Transverse colon (tissue), 4 donors: ENCODE measurements at regions not wholly inside any gene's neighbourhood (a gene's known extent, or its start where the extent isn't known, plus 50 kb on each side); places are given as distances from the start of the nearest gene placed in this dataset.

Source experiments
- DNase-seq: peaks from one replicate; pipeline ENCODE4 v3.0.0-alpha.2; 2019
- H3K27ac ChIP-seq, 4 donors: fragments of 200-600 bp; sonication (generic); 2 replicates each; pipeline ENCODE4 v1.5.1; 2016 to 2018; ENCODE audit warnings: inconsistent platforms in 4 of 4
- H3K27me3 ChIP-seq: fragments of 200-600 bp; sonication (generic); 2 replicates; pipeline ENCODE4 v1.5.1; 2017; ENCODE audit warnings: inconsistent platforms
- H3K36me3 ChIP-seq, 4 donors: fragments of 200-600 bp; sonication (generic); 2 replicates each; pipeline ENCODE4 v1.5.1; 2017 to 2019; ENCODE audit warnings: inconsistent platforms in 4 of 4
- H3K4me1 ChIP-seq, 4 donors: fragments of 200-600 bp; sonication (generic); 2 replicates each; pipeline ENCODE4 v1.5.1; 2017 to 2020; ENCODE audit warnings: inconsistent platforms in 4 of 4
- H3K4me3 ChIP-seq, 4 donors: fragments of 200-600 bp; sonication (generic); 1 replicate in 1 of 4; 2 replicates in 3 of 4; pipeline versions ENCODE4 v1.5.1 to v1.6.1; 2017 to 2019; ENCODE audit warnings: inconsistent platforms in 4 of 4
- H3K9me3 ChIP-seq, 2 donors: fragments of 200-600 bp; sonication (generic); 2 replicates each; pipeline ENCODE4 v1.5.1; 2017 to 2019; ENCODE audit warnings: inconsistent platforms in 2 of 2
- EP300 ChIP-seq: sonication (generic); formaldehyde crosslinking; IDR thresholded peaks from one replicate; pipeline ENCODE4 v1.6.1; 2017; ENCODE audit warnings: antibody characterized with exemption, low read depth
- POLR2A ChIP-seq: fragments of 450-650 bp; IDR thresholded peaks from one replicate; pipeline ENCODE4 v1.6.1; 2016; ENCODE audit warnings: antibody characterized with exemption, mild to moderate bottlenecking, moderate library complexity
- POLR2AphosphoS5 ChIP-seq, 3 donors: sonication (generic); formaldehyde crosslinking; IDR thresholded peaks; one replicate each; pipeline ENCODE4 v1.6.1; 2016; ENCODE audit warnings: antibody characterized with exemption in 3 of 3
- WGBS, 2 donors: methylation state at CpG; one replicate each; pipeline ENCODE4 v1.1.5; 2018; ENCODE audit warnings: low coverage in 1 of 2; 5-methylcytosine and 5-hydroxymethylcytosine counted together
- in situ Hi-C, 4 donors: fragments of 200-750 bp; cut with MboI; loops; one replicate each; pipeline versions ENCODE4 v1.15.0 to v1.15.1; 2017; ENCODE audit warnings: low sequenced_read_pairs in 3 of 4, low pct_ligation_motif_present in 1 of 4, low pct_unique_long_range_greater_than_20kb in 1 of 4
- intact Hi-C: fragments of 100-400 bp; cut with DNase I; formaldehyde crosslinking; loops from one replicate; pipeline ENCODE4 v1.15.1; 2023; ENCODE audit warnings: low total_unique reads
- TF ChIP-seq, protein P1 (sequence below), 5 experiments: fragments of 200-600 bp in 3 of 5; fragments of 450-650 bp in 2 of 5; sonication (generic) in 3 of 5; IDR thresholded peaks; 1 replicate in 2 of 5; 2 replicates in 3 of 5; pipeline ENCODE4 v1.5.1; 2016 to 2017; ENCODE audit warnings: antibody characterized with exemption in 5 of 5, inconsistent platforms in 3 of 5, mild to moderate bottlenecking in 2 of 5, moderate library complexity in 1 of 5

DNA sequence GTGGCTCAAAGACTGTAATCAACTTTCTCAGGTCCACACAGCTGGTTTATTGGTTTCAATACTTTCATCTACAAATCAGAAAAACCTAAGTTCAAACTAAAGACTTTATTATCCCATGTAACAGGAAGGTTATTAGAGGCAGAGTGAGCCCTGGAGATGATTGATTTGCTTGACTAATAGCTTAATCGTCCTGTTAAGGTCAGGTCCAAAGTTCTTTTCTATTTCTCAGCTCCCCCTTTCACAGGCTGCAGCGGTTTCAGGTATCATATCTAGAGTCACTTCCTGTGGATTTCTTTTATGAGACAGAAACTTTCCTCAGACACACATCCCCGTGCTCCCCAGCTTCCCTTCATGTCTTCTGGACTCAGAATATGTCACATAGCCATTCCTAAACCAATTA, 166.4 kb downstream of the PRELID2 start:
- no peaks in the 10 kb centered on the region for H3K36me3 ChIP-seq
- DNase-seq = no peak
- WGBS, 2 donors = 67 to 70% methylated on average over 3 of the region's 3 CpGs
- in situ Hi-C loops = no loop called here
- no peak overlapping the region for H3K27ac ChIP-seq
- no peaks in the 10 kb centered on the region for H3K9me3 ChIP-seq
- H3K27me3 ChIP-seq = no peaks in the 10 kb centered on the region
- H3K4me3 ChIP-seq = no peak overlapping the region
- intact Hi-C loops = no loop called here
- TF ChIP-seq POLR2AphosphoS5 (IDR thresholded peaks at IDR 0.05) (no peak), POLR2A (no peak), EP300 (no peak)
- TF ChIP-seq, protein P1, sequence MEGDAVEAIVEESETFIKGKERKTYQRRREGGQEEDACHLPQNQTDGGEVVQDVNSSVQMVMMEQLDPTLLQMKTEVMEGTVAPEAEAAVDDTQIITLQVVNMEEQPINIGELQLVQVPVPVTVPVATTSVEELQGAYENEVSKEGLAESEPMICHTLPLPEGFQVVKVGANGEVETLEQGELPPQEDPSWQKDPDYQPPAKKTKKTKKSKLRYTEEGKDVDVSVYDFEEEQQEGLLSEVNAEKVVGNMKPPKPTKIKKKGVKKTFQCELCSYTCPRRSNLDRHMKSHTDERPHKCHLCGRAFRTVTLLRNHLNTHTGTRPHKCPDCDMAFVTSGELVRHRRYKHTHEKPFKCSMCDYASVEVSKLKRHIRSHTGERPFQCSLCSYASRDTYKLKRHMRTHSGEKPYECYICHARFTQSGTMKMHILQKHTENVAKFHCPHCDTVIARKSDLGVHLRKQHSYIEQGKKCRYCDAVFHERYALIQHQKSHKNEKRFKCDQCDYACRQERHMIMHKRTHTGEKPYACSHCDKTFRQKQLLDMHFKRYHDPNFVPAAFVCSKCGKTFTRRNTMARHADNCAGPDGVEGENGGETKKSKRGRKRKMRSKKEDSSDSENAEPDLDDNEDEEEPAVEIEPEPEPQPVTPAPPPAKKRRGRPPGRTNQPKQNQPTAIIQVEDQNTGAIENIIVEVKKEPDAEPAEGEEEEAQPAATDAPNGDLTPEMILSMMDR (IDR thresholded peaks at IDR 0.05) = no peak
- no peaks in the 10 kb centered on the region for H3K4me1 ChIP-seq

DNA sequence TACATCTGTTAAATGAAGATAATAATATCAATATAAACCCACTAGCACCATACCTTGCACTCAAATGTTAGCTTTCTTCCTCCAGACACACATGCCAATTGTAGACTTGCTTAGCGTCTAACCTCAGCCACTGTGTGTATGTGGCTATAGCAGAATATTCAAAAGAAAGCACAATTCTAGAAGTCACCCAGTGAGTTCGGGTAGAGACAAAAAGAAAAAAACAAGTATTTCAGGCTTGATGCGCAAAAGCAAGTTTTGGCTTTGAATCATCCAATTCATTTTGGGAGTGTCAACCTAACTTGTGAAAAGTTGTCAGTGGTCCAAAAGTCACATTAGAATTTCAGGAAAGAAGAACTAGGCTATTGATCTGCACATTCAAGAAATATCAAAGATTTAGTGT, 167.4 kb downstream of the PRELID2 start:
- Histone ChIP-seq H3K27ac (no peak overlapping the region), H3K9me3 (no peaks in the 10 kb centered on the region), H3K4me3 (no peak overlapping the region), H3K36me3 (no peaks in the 10 kb centered on the region), H3K4me1 (peaks cover 0 to 1% (median 0%) of the 10 kb centered on the region in 4 donors), H3K27me3 (no peaks in the 10 kb centered on the region)
- intact Hi-C loops = no loop called here
- DNase-seq = no peak
- WGBS, 2 donors = 90 to 96% methylated on average over 3 of the region's 3 CpGs
- in situ Hi-C loops = no loop called here
- no peak for TF ChIP-seq POLR2A
- TF ChIP-seq POLR2AphosphoS5 (IDR thresholded peaks at IDR 0.05) = no peak
- no peak for TF ChIP-seq EP300
- TF ChIP-seq, protein P1 (IDR thresholded peaks at IDR 0.05) = no peak

DNA sequence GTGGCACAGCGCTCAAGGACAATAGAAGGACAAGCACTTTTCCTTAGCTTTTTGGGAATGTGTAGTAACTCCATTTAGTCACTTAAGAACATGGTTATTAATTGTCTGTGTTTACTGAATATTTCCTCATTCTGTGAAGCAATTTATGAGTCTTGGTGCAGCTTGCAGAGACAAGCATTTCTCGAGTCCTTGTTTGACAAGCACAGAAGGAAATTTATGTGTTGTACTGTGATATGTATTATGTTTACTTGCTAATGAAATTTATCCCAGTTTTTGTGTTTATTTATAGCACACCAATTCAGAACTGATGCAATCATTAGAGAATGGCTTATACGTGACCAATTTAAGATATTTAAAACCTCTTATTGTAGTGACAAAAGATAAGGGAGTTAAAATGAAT, 168.6 kb downstream of the PRELID2 start:
- Histone ChIP-seq H3K27ac (no peak overlapping the region), H3K36me3 (no peaks in the 10 kb centered on the region), H3K4me3 (no peak overlapping the region), H3K4me1 (peaks cover 0 to 13% (median 5%) of the 10 kb centered on the region in 4 donors), H3K9me3 (no peaks in the 10 kb centered on the region), H3K27me3 (no peaks in the 10 kb centered on the region)
- in situ Hi-C loops (no loop called here), intact Hi-C loops (no loop called here)
- no peak for DNase-seq
- 69 to 76% methylated on average over 3 of the region's 3 CpGs for WGBS, 2 donors
- TF ChIP-seq EP300 (no peak), POLR2AphosphoS5 (IDR thresholded peaks at IDR 0.05) (no peak), POLR2A (no peak)
- TF ChIP-seq, protein P1 (IDR thresholded peaks at IDR 0.05) = no peak

DNA sequence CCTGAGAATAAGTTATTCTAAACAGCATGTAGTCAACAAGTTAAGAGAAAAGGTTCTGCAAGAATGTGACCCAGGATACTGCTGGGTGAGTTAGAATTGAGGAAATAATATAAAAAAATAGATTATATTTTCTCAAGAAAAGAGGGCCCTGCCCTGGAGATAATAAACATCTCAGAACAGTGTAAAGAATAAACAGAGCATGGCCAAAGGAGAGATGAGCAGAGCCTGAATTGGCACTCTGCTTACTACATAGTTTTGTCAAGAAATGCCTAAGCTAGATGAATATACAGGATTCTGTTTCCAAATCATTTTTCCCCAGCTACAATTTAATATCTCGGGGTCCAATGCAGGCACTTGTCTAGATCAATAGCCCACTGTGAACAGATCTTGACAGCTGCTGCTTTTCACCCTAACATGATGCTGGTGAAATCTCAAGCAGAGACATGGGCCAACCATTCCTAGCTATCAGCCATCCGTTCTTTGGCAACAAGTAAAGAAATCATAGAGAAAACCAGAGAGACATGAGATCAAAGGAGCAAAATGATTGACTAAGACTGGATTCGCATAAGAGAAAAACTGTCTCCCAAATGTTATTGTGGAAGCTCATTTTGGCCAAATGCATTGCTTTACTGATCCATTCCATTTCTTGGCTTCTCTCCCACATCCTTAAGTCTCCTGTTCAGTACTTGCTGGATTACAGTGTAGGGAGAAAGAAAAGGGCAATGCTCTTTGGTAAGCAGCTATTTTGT, 173.2 kb downstream of the PRELID2 start:
- Histone ChIP-seq H3K4me1 (peaks cover 0 to 13% (median 5%) of the 10 kb centered on the region in 4 donors), H3K4me3 (no peak overlapping the region), H3K27me3 (no peaks in the 10 kb centered on the region), H3K27ac (no peak overlapping the region), H3K9me3 (no peaks in the 10 kb centered on the region), H3K36me3 (no peaks in the 10 kb centered on the region)
- DNase-seq = no peak
- intact Hi-C loops = no loop called here
- 79 to 80% methylated on average over 3 of the region's 3 CpGs for WGBS, 2 donors
- in situ Hi-C loops = no loop called here
- TF ChIP-seq POLR2A (no peak), POLR2AphosphoS5 (IDR thresholded peaks at IDR 0.05) (no peak), EP300 (no peak)
- TF ChIP-seq, protein P1 (IDR thresholded peaks at IDR 0.05) = no peak
